WERI-Rb-1 (cell line): ENCODE measurements at regions not wholly inside any gene's neighbourhood (a gene's known extent, or its start where the extent isn't known, plus 50 kb on each side); places are given as distances from the start of the nearest gene placed in this dataset.

Source experiments
- DNase-seq: peaks from one replicate; pipeline ENCODE4 v3.0.0-alpha.2; 2020
- H3K27ac ChIP-seq: fragments of 250-450 bp; sonication (Bioruptor Pico); 2 replicates; pipeline ENCODE4 v1.5.1; 2020; ENCODE audit warnings: mild to moderate bottlenecking, moderate library complexity
- H3K27me3 ChIP-seq: fragments of 250-450 bp; sonication (Bioruptor Pico); 2 replicates; pipeline ENCODE4 v1.5.1; 2021; ENCODE audit warnings: mild to moderate bottlenecking, low read depth, moderate library complexity; ENCODE audit not compliant: insufficient read depth, severe bottlenecking
- H3K36me3 ChIP-seq: fragments of 250-450 bp; sonication (Bioruptor Pico); 2 replicates; pipeline ENCODE4 v1.5.1; 2020; ENCODE audit warnings: mild to moderate bottlenecking, moderate library complexity
- H3K4me3 ChIP-seq: 2 replicates; pipeline ENCODE4 v1.5.1; 2011; ENCODE audit warnings: low read depth, mild to moderate bottlenecking, control low read depth, low read length
- H3K9me3 ChIP-seq: fragments of 250-450 bp; sonication (Bioruptor Pico); 2 replicates; pipeline ENCODE4 v1.5.1; 2021; ENCODE audit warnings: mild to moderate bottlenecking, moderate library complexity; ENCODE audit not compliant: severe bottlenecking
- TF ChIP-seq, protein P1 (sequence below): IDR thresholded peaks from 2 replicates; pipeline ENCODE4 v1.5.1; 2011; ENCODE audit warnings: low read depth, mild to moderate bottlenecking, control low read depth, inconsistent platforms, low read length

DNA sequence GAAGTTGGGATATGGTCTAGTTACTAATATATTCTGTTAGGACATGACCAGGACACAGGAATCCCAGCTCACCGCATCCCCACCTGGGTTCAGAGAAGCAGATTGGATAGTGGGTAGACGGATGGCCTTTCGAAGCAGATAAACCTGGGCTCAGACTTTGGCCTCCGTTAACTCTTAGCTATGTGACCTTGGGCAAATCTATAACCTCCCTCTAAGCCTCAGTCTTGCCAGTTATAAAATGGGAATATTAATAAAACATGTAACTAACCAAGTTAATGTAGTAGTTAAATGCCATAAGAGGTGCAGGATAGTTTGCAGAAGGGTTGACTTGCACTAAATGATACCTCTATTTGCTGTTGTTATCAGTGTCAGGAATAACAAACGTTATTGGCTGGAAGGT lies 127.6 kb upstream of the JCAD start:
- Histone ChIP-seq H3K36me3 (no peaks in the 10 kb centered on the region), H3K4me3 (peak overlapping the region; percentile 42), H3K9me3 (no peaks in the 10 kb centered on the region), H3K27ac (peak overlapping the region; percentile 66; the same call in 1 of the 2 replicates), H3K27me3 (no peaks in the 10 kb centered on the region)
- DNase-seq = no peak
- TF ChIP-seq, protein P1, sequence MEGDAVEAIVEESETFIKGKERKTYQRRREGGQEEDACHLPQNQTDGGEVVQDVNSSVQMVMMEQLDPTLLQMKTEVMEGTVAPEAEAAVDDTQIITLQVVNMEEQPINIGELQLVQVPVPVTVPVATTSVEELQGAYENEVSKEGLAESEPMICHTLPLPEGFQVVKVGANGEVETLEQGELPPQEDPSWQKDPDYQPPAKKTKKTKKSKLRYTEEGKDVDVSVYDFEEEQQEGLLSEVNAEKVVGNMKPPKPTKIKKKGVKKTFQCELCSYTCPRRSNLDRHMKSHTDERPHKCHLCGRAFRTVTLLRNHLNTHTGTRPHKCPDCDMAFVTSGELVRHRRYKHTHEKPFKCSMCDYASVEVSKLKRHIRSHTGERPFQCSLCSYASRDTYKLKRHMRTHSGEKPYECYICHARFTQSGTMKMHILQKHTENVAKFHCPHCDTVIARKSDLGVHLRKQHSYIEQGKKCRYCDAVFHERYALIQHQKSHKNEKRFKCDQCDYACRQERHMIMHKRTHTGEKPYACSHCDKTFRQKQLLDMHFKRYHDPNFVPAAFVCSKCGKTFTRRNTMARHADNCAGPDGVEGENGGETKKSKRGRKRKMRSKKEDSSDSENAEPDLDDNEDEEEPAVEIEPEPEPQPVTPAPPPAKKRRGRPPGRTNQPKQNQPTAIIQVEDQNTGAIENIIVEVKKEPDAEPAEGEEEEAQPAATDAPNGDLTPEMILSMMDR = no peak

DNA sequence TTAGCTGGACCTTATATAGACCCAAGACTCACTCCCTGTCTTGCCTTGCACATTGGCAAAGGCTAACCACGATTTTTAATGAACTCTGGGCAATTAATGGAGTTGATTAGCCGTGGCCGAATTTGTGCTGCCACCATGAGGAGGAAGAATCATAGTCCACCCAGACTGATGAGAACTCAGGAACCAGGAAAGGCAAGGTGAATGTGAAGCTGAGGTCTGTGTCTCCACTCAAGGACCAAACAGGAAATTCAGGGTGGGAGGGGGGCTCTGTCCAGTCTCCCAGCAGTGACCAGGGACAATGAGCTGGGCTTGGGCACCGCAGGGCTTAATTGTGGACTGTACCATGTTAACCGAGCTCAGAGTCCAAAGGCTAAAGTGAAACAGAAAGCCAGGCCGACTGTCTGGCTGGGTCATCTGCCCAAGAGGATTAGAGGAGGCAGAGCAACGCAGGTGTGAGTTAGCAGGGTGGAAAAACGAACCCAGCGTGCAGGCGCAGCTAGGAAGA lies 127.0 kb upstream of the JCAD start:
- Histone ChIP-seq H3K4me3 (peak overlapping the region; percentile 42), H3K27ac (peak overlapping the region; percentile 66), H3K36me3 (no peaks in the 10 kb centered on the region), H3K27me3 (no peaks in the 10 kb centered on the region), H3K9me3 (no peaks in the 10 kb centered on the region)
- TF ChIP-seq, protein P1 = peak; percentile 31; the same call in 1 of the 2 replicates
- peak; percentile 55 for DNase-seq

DNA sequence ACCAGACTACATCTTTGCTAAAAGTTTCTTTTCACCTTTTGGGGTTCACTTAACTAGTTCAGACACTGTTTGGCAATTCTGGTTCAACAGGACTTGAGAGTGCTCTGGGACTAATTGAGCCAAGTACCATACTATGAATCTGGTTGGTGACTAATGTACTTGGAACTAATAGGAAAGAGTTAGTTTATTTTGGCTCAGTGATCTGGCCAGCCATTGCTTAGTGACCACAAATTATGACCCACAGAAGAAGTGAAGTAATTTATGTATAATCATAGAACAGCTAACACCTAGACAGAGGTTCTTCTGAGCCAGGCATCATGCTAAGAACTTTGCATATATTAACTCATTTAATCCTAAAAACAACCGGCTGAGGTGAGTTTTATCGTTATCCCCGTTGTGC lies 126.5 kb upstream of the JCAD start:
- H3K36me3 ChIP-seq = no peaks in the 10 kb centered on the region
- no peak for DNase-seq
- no peak overlapping the region for H3K4me3 ChIP-seq
- H3K9me3 ChIP-seq = no peaks in the 10 kb centered on the region
- H3K27me3 ChIP-seq = no peaks in the 10 kb centered on the region
- TF ChIP-seq, protein P1 = no peak
- no peak overlapping the region; the same call in 1 of the 2 replicates for H3K27ac ChIP-seq

DNA sequence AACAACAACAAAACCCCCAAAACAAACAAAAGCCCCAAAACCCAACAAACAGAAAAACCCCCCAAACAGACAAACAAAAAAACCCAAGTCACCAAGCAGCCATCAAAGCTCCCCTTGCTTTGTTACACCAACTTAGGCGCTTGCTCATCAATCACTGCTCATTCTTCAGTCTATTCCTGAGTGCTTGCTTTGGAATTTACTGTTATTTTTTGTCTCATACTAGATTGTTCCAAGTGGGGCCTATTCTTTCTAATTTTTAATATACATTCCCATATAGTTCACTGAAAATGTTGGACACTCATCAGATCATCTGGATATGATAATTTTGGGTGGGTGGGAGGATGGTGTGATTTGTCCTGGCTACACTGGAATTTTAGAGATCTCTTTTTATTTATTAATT lies 126.0 kb upstream of the JCAD start:
- no peak overlapping the region for H3K4me3 ChIP-seq

DNA sequence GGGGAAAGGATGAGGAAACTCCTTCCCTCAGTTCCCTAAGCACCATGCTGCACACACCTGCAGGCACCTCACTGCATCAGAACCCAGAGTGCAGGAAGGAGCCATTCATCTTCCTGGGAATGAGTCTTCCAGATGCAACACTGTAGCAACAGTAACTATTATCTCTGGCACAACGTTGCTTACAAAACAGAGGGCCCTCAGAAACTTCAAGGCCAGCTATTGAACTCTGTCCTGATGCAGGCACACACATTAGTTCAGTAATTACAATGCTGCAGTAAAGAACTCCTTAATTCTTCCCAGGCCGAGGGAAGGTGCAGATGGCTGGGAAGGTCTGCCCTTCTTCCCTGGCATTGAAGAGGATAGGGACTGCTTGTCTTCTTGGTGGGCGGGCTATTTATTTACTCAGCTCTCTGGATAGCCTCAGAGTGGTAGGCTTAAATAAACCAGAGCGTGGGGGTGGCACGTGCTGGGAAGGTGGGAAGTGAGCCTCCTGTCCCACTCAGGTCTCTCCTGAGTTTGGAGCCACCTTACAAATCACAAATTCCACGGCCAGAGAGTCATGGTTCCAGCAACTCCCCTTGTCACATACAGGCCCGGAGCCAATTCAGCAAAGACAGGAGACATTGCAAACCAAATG lies 125.1 kb upstream of the JCAD start:
- DNase-seq = no peak
- Histone ChIP-seq H3K4me3 (no peak overlapping the region), H3K9me3 (no peaks in the 10 kb centered on the region), H3K36me3 (no peaks in the 10 kb centered on the region), H3K27me3 (no peaks in the 10 kb centered on the region), H3K27ac (no peak overlapping the region)
- TF ChIP-seq, protein P1 = no peak

More for the DNA sequence above, 126.0 kb upstream of the JCAD start:
- TF ChIP-seq, protein P1 = no peak
- no peaks in the 10 kb centered on the region for H3K9me3 ChIP-seq
- no peak overlapping the region for H3K27ac ChIP-seq
- H3K36me3 ChIP-seq = no peaks in the 10 kb centered on the region
- DNase-seq = no peak
- H3K27me3 ChIP-seq = no peaks in the 10 kb centered on the region

DNA sequence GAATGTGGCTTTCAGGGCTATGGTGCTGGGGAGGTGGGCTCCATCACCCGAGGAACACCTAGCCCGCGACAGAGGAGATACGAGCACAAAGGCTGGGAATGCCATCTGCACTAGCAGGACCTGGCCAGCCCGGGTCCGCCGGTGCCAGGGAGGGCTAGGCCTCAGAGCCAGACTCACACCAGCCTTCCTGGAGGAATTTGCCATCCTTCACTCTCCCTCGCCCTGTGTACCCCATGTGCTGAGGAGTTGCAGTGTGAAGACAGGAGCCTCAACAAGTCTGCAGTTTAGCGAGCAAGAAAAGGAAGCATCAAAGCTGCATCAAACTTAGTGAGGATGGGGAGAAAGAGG lies 123.6 kb upstream of the JCAD start:
- Histone ChIP-seq H3K9me3 (no peaks in the 10 kb centered on the region), H3K36me3 (no peaks in the 10 kb centered on the region), H3K4me3 (no peak overlapping the region), H3K27me3 (no peaks in the 10 kb centered on the region), H3K27ac (no peak overlapping the region)
- no peak for DNase-seq
- TF ChIP-seq, protein P1 = no peak
